PC-3 (cell line): ENCODE measurements at regions not wholly inside any gene's neighbourhood (a gene's known extent, or its start where the extent isn't known, plus 50 kb on each side); places are given as distances from the start of the nearest gene placed in this dataset.
A peak's percentile ranks its signal among the peaks of the same experiment; 100 is the strongest.

Source experiments
- CTCF ChIP-seq: fragments of 300-600 bp; sonication (generic); conservative IDR thresholded peaks from 2 replicates; pipeline ENCODE4 v1.5.1; 2017; ENCODE audit warnings: antibody characterized with exemption, low read depth, mild to moderate bottlenecking, low read length
- EZH2phosphoT487 ChIP-seq: fragments of 300-600 bp; sonication (generic); IDR thresholded peaks from 2 replicates; pipeline ENCODE4 v1.6.1; 2018; ENCODE audit warnings: mild to moderate bottlenecking, antibody characterized with exemption, low read length, borderline replicate concordance

- TF ChIP-seq EZH2phosphoT487 (no peak), CTCF (peak; percentile 91)
These were observed 357.3 kb downstream of the CTTN start for GRCh38 chr11:70755410-70756158.
